HFFc6 (cell line): ENCODE measurements at regions not wholly inside any gene's neighbourhood (a gene's known extent, or its start where the extent isn't known, plus 50 kb on each side); places are given as distances from the start of the nearest gene placed in this dataset.

Source experiments
- DNase-seq: peaks from one replicate; pipeline ENCODE4 v3.0.0-alpha.2; 2018
- H3K27ac Mint-ChIP-seq: 2 replicates; pipeline ENCODE4 v1.8.0; 2020; ENCODE audit warnings: mild to moderate bottlenecking, mixed read lengths
- H3K27me3 Mint-ChIP-seq: 2 replicates; pipeline ENCODE4 v1.8.0; 2021; ENCODE audit warnings: mild to moderate bottlenecking, moderate library complexity, mixed read lengths; ENCODE audit not compliant: insufficient read depth
- H3K36me3 Mint-ChIP-seq: 2 replicates; pipeline ENCODE4 v1.8.0; 2021; ENCODE audit warnings: low read depth, mixed read lengths
- H3K4me1 Mint-ChIP-seq: 2 replicates; pipeline ENCODE4 v1.8.0; 2020; ENCODE audit warnings: low read depth, mixed read lengths
- H3K4me3 Mint-ChIP-seq: 2 replicates; pipeline ENCODE4 v1.8.0; 2020; ENCODE audit warnings: mild to moderate bottlenecking, moderate library complexity, mixed read lengths
- H3K9me3 Mint-ChIP-seq: 2 replicates; pipeline ENCODE4 v1.8.0; 2020; ENCODE audit warnings: mild to moderate bottlenecking, mixed read lengths
- TF ChIP-seq, protein P1 (sequence below): fragments of 200-600 bp; sonication (generic); IDR thresholded peaks from 2 replicates; pipeline ENCODE4 v1.5.0; 2021; ENCODE audit warnings: antibody characterized with exemption, mild to moderate bottlenecking

DNA sequence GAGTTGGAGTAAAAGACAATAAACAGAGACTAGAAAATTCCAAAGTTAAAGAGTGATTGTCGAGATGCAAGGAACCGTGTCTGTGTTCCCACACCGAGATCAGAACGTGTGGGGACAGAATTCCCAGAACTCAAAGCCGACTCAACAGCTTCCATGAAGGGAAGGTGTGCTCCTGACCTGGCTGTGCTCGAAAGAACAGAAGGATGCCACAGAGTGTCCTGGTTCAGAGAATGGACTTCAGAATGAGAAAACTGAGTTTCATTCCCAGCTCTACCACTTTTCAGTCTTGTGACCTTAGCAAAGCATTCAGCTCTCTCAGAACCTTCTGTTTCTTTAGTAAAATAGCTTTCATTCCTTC is 420.0 kb upstream of the SLC30A5 start:
- no peak for DNase-seq
- Mint-ChIP-seq H3K4me1 (peaks cover 5% of the 10 kb centered on the region; the same call in 1 of the 2 replicates), H3K4me3 (no peak overlapping the region), H3K36me3 (no peaks in the 10 kb centered on the region), H3K9me3 (no peaks in the 10 kb centered on the region), H3K27ac (no peak overlapping the region), H3K27me3 (peaks cover 4% of the 10 kb centered on the region; the same call in 1 of the 2 replicates)
- TF ChIP-seq, protein P1, sequence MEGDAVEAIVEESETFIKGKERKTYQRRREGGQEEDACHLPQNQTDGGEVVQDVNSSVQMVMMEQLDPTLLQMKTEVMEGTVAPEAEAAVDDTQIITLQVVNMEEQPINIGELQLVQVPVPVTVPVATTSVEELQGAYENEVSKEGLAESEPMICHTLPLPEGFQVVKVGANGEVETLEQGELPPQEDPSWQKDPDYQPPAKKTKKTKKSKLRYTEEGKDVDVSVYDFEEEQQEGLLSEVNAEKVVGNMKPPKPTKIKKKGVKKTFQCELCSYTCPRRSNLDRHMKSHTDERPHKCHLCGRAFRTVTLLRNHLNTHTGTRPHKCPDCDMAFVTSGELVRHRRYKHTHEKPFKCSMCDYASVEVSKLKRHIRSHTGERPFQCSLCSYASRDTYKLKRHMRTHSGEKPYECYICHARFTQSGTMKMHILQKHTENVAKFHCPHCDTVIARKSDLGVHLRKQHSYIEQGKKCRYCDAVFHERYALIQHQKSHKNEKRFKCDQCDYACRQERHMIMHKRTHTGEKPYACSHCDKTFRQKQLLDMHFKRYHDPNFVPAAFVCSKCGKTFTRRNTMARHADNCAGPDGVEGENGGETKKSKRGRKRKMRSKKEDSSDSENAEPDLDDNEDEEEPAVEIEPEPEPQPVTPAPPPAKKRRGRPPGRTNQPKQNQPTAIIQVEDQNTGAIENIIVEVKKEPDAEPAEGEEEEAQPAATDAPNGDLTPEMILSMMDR, result no peak

DNA sequence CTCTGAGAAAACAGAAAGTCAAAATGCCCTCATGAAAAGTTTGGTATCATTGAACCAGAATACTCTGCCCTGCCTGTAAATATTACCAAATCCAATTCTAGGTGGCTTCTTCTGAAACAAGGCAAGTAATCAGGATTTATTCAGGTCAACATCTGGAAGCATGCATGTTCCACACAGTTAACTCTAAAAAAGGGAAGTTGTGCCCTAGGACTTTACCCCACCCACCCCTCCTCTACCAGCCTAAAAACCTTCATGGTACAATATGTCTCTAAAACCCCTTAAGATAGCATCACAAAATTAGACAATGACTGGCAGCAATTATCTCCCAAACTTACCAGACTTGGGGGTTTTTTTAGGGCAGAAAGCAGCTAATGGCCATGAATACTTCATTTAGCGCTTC is 414.8 kb upstream of the SLC30A5 start:
- peaks cover 2% of the 10 kb centered on the region for H3K27me3 Mint-ChIP-seq
- no peak overlapping the region for H3K27ac Mint-ChIP-seq
- no peak overlapping the region for H3K4me3 Mint-ChIP-seq
- no peak for DNase-seq
- H3K9me3 Mint-ChIP-seq, result peaks cover 8% of the 10 kb centered on the region; the same call in 1 of the 2 replicates
- no peaks in the 10 kb centered on the region for H3K36me3 Mint-ChIP-seq
- TF ChIP-seq, protein P1, result no peak
- peaks cover 31% of the 10 kb centered on the region for H3K4me1 Mint-ChIP-seq

DNA sequence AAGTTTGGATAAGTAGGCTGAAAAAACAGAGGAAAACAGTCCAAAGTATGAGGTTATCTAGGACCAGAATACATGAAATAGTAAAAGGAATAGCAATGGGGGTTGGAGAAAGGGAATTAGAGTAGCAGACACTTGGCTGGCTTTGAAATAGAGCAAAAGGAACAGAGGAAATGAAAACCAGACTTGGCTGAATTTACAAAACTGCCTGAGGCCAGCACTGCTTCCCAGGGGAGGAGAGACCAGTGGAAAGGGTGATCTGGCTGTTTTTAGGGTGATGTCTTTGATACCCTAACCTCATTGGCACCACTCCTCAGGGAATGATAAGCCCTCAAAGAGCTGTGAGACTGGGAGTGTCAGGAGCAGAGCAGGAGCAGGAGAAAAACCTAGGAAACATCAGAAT is 413.4 kb upstream of the SLC30A5 start:
- H3K36me3 Mint-ChIP-seq, result no peaks in the 10 kb centered on the region
- DNase-seq, result no peak
- H3K9me3 Mint-ChIP-seq, result peaks cover 8% of the 10 kb centered on the region; the same call in 1 of the 2 replicates
- H3K4me3 Mint-ChIP-seq, result no peak overlapping the region
- H3K27ac Mint-ChIP-seq, result no peak overlapping the region
- H3K27me3 Mint-ChIP-seq, result peaks cover 2% of the 10 kb centered on the region
- TF ChIP-seq, protein P1, result no peak
- peaks cover 30% of the 10 kb centered on the region for H3K4me1 Mint-ChIP-seq

DNA sequence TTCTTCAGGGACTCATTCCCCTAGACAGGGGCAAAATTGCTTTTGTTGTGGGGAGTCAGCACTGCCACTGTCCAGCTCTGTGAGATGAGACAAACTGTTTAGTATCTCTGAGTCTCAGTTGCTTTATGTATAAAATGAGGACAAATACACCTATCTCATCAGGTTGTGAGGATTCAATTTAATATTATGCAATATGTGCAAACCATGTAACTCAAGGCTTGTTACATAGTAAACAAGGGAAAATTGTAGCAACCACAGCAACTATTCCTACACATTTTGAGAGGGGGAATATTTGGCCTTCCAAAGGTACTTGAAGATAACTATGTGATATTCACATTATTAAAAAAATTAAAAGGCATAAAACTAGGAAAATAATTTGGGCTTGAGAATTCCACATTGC is 411.9 kb upstream of the SLC30A5 start:
- H3K4me1 Mint-ChIP-seq, result peaks cover 30% of the 10 kb centered on the region
- peaks cover 4% of the 10 kb centered on the region for H3K27me3 Mint-ChIP-seq
- DNase-seq, result no peak
- peaks cover 8% of the 10 kb centered on the region; the same call in 1 of the 2 replicates for H3K9me3 Mint-ChIP-seq
- TF ChIP-seq, protein P1, result no peak
- H3K4me3 Mint-ChIP-seq, result no peak overlapping the region
- no peak overlapping the region for H3K27ac Mint-ChIP-seq
- H3K36me3 Mint-ChIP-seq, result no peaks in the 10 kb centered on the region

DNA sequence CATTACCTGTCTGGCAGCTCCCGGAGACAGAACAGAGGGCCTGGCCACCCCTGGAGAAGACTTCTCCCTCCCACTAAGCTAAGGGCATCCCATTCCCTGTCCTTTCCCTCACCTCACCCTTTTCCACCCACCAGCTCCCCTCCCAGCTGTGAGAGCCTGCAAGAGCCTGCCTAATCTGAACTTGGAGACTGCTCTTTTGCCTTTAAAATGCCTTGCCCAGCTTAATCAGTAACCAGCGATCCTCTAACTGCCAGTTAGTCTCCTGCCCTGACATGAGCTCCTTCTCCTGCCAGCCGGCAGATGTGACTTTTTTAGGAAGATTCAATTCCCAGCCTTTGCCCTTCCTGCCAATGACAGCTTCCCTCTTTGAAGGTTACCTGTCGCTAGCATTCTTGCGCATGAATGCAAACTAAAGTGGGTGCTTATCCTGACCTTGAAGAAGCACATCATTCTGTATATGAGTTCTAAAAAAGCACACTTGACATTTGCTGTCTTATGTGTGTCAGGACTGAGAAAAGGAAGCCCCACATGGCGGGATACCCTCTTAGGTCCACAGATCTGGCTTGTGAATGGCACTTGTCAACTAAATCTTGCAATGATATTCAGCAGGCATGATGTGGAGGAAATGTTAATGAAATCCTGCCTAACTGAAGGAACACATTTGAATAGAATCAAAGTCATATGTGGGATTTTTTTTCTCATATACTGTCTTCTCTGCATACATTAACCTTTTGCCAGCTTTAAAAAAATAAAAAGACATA is 411.2 kb upstream of the SLC30A5 start:
- no peaks in the 10 kb centered on the region for H3K36me3 Mint-ChIP-seq
- H3K27ac Mint-ChIP-seq, result no peak overlapping the region
- H3K27me3 Mint-ChIP-seq, result peaks cover 4% of the 10 kb centered on the region
- DNase-seq, result no peak
- TF ChIP-seq, protein P1, result no peak
- H3K4me1 Mint-ChIP-seq, result peaks cover 30% of the 10 kb centered on the region
- no peak overlapping the region for H3K4me3 Mint-ChIP-seq
- H3K9me3 Mint-ChIP-seq, result peaks cover 8% of the 10 kb centered on the region; the same call in 1 of the 2 replicates
